ENCODE measurements at regions not wholly inside any gene's neighbourhood (a gene's known extent, or its start where the extent isn't known, plus 50 kb on each side); places are given as distances from the start of the nearest gene placed in this dataset.
A peak's percentile ranks its signal among the peaks of the same experiment; 100 is the strongest.
"Not testable (repeated sequence)": the region's sequence is repeated elsewhere in the genome, so short reads cannot be mapped to it uniquely, and the experiment has no call there.

- Mint-ChIP-seq H3K4me1 (ENCODE audit: low read depth in 2 of 2) (peaks cover 0 to 3% of the 10 kb centered on the region in 2 donors), H3K4me3 (peak overlapping the region; percentile 62), H3K36me3 (no peaks in the 10 kb centered on the region), H3K9me3 (no peaks in the 10 kb centered on the region), H3K27me3 (peaks cover 17 to 20% of the 10 kb centered on the region in 2 donors), H3K27ac (no peak overlapping the region)
- no peak for DNase-seq (ENCODE audit: low spot score)
- no peak for ATAC-seq
Observed at GRCh38 chr22:41023299-41023623, 69.1 kb upstream of the EP300 start.

GRCh38 chr22:41028841-41029240, 63.6 kb upstream of the EP300 start:
- no peak overlapping the region for H3K27ac Mint-ChIP-seq
- no peaks in the 10 kb centered on the region for H3K36me3 Mint-ChIP-seq
- no peak for ATAC-seq
- no peaks in the 10 kb centered on the region for H3K9me3 Mint-ChIP-seq
- H3K4me1 Mint-ChIP-seq (ENCODE audit: low read depth in 2 of 2): no peaks in the 10 kb centered on the region
- H3K4me3 Mint-ChIP-seq: no peak overlapping the region
- peaks cover 3 to 7% of the 10 kb centered on the region in 2 donors for H3K27me3 Mint-ChIP-seq
- DNase-seq (ENCODE audit: low spot score): no peak

- Mint-ChIP-seq H3K27ac (no peak overlapping the region), H3K4me3 (no peak overlapping the region)
Observed at GRCh38 chr22:41030891-41031290, 61.5 kb upstream of the EP300 start.

GRCh38 chr22:41034706-41035105, 57.7 kb upstream of the EP300 start:
- Mint-ChIP-seq H3K4me3 (no peak overlapping the region), H3K27ac (no peak overlapping the region), H3K27me3 (peaks cover 9 to 12% of the 10 kb centered on the region in 2 donors), H3K4me1 (ENCODE audit: low read depth in 2 of 2) (no peaks in the 10 kb centered on the region), H3K9me3 (no peaks in the 10 kb centered on the region), H3K36me3 (no peaks in the 10 kb centered on the region)
- DNase-seq (ENCODE audit: low spot score) (no peak), ATAC-seq (no peak)

More at GRCh38 chr22:41030891-41031290, 61.5 kb upstream of the EP300 start:
- no peaks in the 10 kb centered on the region for H3K4me1 Mint-ChIP-seq (ENCODE audit: low read depth in 2 of 2)
- H3K36me3 Mint-ChIP-seq: no peaks in the 10 kb centered on the region
- H3K27me3 Mint-ChIP-seq: peaks cover 0 to 3% of the 10 kb centered on the region in 2 donors
- DNase-seq (ENCODE audit: low spot score) (no peak), ATAC-seq (no peak)
- H3K9me3 Mint-ChIP-seq: no peaks in the 10 kb centered on the region

- Mint-ChIP-seq H3K4me1 (ENCODE audit: low read depth in 2 of 2) (no peaks in the 10 kb centered on the region), H3K27me3 (peaks cover 9 to 12% of the 10 kb centered on the region in 2 donors), H3K9me3 (no peaks in the 10 kb centered on the region), H3K36me3 (no peaks in the 10 kb centered on the region), H3K27ac (no peak overlapping the region), H3K4me3 (no peak overlapping the region)
- no peak for DNase-seq (ENCODE audit: low spot score)
- ATAC-seq: no peak
Observed at GRCh38 chr22:41036924-41037323, 55.5 kb upstream of the EP300 start.

- H3K36me3 Mint-ChIP-seq: no peaks in the 10 kb centered on the region
Observed at GRCh38 chr22:41038732-41039131, 53.7 kb upstream of the EP300 start.

GRCh38 chr22:41039641-41040040, 52.8 kb upstream of the EP300 start:
- H3K4me1 Mint-ChIP-seq (ENCODE audit: low read depth in 2 of 2); H3K9me3 Mint-ChIP-seq; H3K4me3 Mint-ChIP-seq; DNase-seq (ENCODE audit: low spot score); ATAC-seq; H3K27ac Mint-ChIP-seq; H3K36me3 Mint-ChIP-seq: not testable (repeated sequence)
- H3K27me3 Mint-ChIP-seq: peaks cover 9 to 12% of the 10 kb centered on the region in 2 donors

More at GRCh38 chr22:41038732-41039131, 53.7 kb upstream of the EP300 start:
- no peak overlapping the region for H3K27ac Mint-ChIP-seq
- no peaks in the 10 kb centered on the region for H3K9me3 Mint-ChIP-seq
- DNase-seq (ENCODE audit: low spot score): no peak
- no peak overlapping the region for H3K4me3 Mint-ChIP-seq
- H3K4me1 Mint-ChIP-seq (ENCODE audit: low read depth in 2 of 2): no peaks in the 10 kb centered on the region
- H3K27me3 Mint-ChIP-seq: peaks cover 9 to 12% of the 10 kb centered on the region in 2 donors
- no peak for ATAC-seq

GRCh38 chr22:41040483-41040882, 51.9 kb upstream of the EP300 start:
- H3K36me3 Mint-ChIP-seq: no peaks in the 10 kb centered on the region
- peaks cover 9% of the 10 kb centered on the region in 2 donors for H3K27me3 Mint-ChIP-seq
- H3K9me3 Mint-ChIP-seq: no peaks in the 10 kb centered on the region
- H3K27ac Mint-ChIP-seq: no peak overlapping the region
- H3K4me1 Mint-ChIP-seq (ENCODE audit: low read depth in 2 of 2): no peaks in the 10 kb centered on the region
- ATAC-seq (no peak), DNase-seq (ENCODE audit: low spot score) (no peak)
- no peak overlapping the region for H3K4me3 Mint-ChIP-seq

- Mint-ChIP-seq H3K4me3 (no peak overlapping the region), H3K4me1 (ENCODE audit: low read depth in 2 of 2) (no peaks in the 10 kb centered on the region), H3K27ac (no peak overlapping the region), H3K9me3 (no peaks in the 10 kb centered on the region), H3K27me3 (peaks cover 9% of the 10 kb centered on the region in 2 donors), H3K36me3 (no peaks in the 10 kb centered on the region)
- ATAC-seq (no peak), DNase-seq (ENCODE audit: low spot score) (no peak)
Observed at GRCh38 chr22:41041532-41041931, 50.9 kb upstream of the EP300 start.
